ENCODE measurements at regions not wholly inside any gene's neighbourhood (a gene's known extent, or its start where the extent isn't known, plus 50 kb on each side); places are given as distances from the start of the nearest gene placed in this dataset.
A peak's percentile ranks its signal among the peaks of the same experiment; 100 is the strongest.

DNA sequence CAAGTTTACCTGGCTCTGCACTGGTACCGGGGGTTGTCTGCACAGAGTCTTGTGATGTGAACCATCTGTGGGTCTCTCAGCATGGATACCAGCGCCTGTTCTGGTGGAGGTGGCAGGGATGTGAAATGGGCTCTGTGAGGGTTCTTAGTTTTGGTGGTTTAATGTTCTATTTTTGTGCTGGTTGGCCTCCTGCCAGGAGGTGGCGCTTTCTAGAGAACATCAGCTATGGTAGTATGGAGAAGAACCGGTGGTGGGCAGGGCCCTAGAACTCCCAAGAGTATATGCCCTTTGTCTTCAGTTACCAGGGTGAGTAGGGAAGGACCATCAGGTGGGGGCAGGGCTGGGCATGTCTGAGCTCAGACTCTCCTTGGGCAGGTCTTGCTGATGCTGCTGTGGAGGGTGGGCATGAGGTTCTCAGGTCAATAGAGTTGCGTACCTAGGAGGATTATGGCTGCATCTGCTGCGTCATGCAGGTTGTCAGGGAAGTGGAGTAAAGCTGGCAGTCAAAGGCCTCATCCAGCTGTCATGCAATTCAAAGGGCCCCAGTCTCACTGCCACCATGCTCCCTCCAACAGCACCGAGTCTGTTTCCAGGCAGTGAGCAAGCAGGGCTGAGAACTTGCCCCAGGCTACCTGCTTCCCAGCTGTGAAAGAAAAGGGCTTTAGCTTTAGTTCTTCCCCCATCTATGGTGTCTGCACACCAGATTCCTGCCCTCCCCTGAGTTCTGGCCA, 278.0 kb downstream of the METTL4 start:
- DNase-seq = peak; percentile 45

DNA sequence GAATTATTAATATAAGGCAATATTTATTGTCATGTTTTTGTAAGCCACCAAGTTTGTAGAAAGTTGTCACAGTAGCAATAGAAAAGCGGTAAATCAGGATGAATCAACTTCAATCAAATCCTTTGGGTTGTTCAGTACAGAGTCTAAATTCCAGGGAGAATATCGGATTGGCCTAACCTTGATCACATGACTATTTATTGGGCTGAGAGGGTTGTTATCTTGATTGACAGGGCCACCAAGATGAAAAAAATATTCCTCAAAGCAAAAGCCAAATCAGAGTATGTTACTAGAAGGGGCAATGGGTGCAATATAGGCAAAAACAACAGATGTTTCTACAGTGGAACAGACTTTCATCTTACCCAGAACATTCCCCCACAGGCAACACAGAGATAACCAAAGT, 270.0 kb downstream of the METTL4 start:
- DNase-seq = no peak

DNA sequence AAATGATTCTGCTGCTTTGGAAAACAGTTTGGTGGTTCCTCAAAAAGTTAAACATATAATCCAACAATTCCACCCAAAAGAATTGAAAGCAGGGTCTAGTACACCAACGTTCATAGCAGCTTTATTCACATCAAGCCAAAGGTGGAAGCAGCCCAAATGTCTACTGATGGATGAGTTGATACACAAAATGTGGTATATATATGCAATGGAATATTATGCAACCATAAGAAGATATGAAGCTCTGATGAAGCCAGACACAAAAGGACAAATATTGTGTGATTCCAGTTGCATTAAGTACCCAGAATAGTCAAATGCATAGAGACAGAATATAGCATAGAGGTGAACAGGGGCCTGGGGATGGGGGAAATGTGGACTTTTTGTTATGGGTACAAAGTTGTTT, 269.3 kb downstream of the METTL4 start:
- no peak for DNase-seq

DNA sequence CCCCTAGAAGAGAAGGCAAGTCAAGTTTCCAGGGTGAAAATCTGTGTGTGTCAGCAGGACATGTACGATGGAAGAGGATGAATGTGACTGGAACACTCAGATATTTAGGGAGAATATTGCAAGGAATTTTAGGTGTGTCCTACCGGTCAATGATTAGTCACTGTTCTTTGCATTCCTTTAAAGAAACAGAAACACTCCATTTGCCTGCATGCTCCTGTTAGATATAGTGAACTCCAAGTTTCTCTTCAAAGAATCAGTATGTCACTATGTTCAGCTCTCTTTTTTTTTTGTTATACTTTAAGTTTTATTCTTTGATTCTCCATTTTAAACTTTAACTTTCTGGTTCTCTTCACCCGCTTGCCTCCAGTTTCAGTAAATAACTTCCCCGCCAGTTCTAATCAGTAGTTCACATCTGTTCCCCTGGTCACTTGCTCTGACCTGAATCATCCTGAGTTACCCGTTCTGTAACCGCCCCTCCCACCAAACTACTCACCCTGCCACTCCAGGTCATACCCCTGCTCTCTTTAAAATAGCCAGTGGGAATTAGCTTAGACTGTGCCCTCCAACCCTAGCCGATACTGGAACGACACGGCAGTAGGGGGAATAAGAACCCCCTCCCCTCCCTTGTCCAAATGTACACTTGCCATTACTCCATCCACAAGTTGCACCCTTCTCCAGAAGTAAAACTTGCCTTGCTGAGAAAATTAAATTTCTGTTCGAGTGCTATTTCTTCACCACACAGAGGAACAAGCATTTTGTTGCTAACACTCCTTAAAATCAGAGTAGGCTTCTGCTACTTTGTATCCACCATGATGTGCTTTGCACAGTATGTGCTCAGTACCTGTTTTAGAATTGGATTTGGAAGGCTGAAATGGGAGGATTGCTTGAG, 268.4 kb downstream of the METTL4 start:
- no peak for DNase-seq

DNA sequence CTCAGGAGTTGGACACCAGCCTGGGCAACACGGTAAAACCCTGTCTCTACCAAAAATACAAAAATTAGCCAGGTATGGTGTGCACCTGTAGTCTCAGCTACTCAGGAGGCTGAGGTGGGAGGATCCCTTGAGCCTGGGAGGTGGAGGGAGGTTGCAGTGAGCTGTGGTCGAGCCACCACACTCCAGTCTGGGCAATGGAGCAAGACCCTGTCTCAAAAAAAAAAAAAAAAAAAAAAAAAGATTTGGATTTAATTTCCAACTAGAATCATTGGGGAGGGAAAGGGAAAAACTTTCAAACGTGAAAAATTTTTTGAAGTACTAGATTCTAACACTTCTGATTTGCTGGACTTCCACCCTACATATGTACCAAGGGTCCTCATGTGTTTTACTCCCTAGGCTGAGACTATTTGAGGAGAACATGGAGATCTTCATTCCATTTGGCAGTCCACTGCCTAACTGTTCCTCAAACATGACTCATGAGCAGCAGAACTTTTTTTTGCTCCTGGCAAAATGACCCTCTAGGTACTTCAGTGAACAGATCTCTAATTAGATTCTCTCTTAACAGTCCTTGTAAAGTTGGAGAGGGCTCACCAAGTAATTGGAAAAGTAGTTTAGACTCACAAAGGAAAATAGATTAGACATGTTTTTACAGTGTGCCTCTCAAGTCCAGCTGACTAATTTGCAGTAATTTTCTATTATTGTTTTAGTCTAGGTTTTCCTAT, 267.6 kb downstream of the METTL4 start:
- no peak for DNase-seq

DNA sequence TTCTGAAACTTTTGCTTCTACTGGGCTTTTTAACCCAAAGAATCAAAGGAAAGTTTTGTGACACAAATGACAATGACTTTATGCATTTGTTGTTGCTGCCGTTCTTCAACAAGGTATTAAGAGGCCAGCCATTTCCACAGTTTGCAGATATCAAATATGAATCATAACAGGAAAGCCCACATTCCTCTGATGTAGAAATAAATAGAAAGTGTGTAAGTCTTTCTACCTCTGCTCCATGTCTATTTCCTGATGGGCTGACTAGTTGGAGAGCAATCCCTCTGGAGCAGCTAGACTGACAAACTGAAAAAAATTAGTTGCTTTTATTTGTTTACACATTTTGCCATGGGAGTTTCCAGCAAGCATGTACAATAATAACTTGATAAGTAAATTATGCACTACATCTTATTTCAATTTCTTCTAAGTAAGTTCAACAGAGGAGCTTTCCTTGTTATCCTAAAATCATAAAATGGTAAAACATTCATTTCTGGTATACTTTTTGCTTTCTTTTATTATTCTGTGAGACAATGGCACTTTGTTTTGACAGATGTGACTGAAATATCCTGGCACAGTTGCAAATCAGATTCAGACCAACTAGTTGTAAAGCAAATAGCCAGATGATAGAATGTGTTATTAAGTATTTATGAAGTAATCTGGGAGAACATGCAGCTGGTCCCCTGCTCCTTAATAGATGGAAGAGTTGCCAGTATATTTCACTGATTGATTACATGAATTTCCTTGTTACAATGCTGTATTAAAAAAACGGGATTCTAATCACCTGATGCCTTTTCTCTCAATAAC, 266.7 kb downstream of the METTL4 start:
- peak; percentile 39 for DNase-seq

DNA sequence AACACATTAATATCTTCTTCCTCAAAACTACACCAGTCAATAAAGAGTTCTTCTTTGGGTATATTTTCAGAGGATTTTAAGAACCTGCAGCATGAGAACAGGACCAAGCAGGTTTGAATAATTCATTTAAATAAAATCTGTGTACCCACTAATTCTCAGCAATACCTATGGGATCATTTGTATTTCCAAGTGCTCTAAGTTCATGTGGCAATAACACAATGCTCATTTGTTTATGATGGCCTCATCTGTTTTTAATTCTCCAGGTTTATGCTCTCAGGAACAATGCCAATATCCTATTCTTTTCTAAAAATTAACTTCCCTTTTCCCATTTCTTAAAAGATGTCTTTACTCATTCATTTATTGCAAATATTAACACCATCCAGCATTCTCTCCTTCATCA, 264.7 kb downstream of the METTL4 start:
- no peak for DNase-seq

DNA sequence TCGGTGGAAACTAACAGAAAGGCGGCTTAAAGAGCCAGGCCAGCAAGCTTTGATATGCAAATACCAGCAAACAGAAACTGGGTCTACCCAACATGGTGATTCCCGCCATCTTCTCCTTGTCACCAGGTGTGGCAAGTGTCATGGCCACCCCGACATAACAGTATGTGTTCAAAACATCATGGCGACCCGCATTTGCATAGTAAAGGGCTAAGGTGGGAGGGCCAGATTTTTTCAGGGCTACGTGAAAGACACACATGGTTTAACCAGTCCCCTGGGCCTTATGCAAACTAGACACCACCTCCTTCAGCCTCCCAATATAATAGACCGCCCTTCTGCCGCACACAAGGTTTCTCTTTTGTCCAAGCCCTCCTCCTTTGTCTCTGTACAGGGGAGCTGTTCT, 260.4 kb downstream of the METTL4 start:
- DNase-seq = no peak

DNA sequence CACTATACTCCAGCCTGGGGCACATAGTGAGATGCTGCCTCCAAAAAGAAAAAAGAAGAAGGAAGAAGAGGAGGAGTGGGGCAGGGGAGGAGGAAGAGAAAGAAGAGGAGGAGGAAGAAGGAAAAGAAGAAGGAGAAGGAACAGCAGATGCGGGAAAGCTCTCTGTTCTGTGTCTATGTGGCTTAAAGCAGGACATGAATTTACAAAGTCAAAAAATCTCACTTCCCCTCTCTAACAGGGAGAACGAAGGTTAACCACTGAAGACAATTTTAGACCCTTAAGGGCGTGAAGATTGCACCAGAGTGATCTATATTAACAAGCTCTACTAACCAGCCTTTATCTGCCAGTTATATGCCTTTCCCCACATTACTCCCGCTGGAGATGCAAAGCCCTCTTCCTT, 258.9 kb downstream of the METTL4 start:
- no peak for DNase-seq

DNA sequence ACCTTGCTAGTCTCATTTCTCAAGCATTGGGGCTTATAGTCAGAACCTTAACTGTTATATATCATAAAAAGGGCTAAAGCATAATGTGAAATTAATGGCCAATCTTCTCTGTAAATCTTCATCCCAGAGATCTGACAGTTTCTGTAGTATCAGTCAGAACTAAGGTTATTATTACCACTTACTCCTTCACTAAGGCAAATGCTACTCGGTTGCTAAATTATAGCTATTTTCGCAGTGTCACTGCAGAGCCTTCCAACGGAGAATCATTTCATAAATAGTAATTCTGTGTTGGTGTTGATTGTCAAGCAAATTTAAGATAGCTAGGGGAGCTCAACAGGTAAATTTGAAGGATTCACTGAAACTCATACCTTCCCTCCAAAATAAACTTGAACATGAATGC, 258.0 kb downstream of the METTL4 start:
- no peak for DNase-seq

DNA sequence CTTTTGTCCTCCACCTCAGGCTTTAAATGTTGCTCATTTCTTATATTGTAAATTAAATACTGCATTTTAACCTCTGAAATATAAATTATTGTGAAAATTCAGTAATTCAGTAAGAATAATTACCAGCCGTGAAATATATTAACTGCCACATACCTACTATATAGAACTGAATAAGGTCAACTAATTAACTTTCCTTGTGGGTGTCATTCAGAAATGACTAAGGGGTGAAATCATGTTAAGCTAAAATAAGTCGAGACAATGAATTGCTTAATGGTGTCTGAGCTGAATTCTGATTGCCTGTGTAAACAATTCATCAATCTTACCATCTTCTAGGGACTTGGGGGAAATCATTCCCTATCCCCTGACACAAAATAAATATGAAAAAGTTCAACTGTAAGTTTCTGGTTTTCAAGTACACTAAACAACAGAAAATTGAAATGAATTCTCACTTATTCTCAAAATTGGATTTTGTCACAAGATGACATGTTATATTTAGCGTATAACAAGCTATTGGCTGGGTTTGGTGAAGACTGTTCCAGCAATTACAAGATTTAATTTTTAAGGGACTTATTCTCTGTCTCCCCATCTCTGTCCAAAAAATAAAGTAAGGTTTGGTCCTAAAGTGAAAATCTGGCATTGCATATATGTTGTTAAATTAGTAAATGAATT, 255.1 kb downstream of the METTL4 start:
- DNase-seq = peak; percentile 60

DNA sequence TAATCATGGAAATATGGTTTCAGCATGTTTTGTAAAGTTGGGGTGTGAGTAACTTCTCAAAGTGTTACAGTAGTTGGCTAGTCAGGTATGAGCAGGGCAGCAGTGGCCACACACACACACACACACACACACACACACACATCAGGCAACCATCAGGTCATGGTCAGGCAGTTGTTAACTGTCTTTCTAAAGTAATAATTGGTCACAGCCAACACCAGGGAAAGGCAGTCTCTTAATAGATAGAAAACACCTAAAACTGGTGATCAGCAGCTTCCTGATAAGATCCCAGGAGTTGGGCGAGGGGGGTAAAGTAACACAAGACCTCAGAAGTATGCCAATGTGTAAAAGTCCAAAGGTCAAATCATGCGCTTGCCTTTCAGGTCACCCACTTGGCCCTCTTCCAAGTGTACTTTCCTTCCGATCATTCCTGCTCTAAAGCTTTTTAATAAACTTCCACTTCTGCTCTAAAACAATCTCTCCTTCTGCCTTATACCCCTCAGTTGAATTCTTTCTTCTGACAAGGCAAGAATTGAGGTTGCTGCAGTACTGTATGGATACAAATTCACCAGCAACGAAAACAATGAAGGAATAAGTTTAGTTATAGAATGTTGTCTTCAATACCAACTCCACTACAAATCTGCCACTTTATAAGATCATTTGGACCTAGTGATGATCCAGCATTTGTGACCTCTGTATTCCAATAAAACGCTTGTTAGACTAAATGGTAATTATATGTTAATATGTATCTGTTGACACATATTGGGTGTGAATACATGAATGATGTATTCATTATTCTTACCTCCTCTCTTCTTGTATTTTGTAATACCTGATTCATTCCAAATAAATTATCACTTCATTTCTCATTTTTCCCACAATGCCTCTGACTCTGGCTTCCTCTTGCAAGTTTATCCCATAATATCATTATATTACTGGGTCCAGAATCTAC, 254.3 kb downstream of the METTL4 start:
- peak; percentile 47 for DNase-seq

DNA sequence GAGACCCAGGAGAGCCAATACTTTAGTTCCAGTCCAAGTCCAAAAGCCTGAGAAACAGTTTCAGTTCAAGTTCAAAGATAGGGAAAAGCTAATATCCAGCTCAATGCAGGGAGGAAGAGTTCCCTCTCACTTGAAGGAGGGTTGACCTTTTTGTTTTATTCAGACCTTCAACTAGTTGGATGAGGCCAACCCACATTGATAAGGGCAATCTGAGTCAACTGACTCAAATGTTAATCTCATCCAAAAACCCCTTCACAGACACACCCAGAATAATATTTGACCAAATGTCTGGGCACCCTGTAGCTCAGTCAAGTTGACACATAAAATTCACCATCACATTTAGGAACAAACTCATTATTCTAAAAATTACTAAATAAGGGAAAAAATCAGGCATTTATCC, 246.8 kb downstream of the METTL4 start:
- DNase-seq = no peak

DNA sequence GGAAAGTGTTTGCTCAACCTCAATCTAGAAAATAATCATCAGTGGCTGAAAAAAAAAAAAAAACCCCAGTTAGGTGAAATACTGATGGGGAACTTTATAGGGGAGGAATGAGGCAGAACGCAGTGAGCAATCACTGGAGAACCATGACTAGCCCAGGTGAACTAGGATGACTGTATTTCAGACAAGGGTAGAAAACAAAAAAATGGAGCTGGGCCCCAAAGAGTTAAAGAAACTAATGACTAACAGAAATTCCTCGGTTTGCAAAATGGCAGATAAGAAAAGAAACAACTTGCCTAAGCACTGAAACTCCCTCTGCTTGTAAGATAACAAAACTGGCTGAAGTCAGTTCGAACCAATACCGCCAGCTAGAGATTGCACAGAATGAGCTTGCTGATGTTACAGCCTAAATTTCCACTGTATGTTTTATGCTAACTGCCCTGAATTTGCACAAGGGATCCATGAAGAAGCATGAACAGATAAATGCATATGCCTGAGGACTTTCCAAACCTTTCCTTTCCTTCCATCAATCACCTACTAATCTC, 245.9 kb downstream of the METTL4 start:
- no peak for DNase-seq

DNA sequence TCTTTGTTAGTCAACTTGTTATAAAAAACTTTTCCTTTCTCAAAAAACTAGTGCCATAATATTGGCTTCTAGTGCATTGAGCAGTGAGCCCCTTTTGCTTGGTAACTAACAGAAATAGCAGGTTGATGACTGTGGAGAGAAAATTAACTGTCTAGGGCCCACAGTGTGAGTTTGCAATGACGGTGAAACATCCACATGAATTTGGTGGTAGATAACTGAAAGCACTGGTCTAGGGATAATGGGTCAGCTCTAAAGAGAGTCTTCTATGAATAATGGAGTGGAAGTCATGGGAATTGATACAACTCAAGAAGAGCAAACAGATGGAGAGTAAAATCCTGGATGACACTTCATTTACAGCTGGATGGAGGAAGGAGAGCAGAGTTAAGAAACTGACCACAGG, 245.4 kb downstream of the METTL4 start:
- no peak for DNase-seq

DNA sequence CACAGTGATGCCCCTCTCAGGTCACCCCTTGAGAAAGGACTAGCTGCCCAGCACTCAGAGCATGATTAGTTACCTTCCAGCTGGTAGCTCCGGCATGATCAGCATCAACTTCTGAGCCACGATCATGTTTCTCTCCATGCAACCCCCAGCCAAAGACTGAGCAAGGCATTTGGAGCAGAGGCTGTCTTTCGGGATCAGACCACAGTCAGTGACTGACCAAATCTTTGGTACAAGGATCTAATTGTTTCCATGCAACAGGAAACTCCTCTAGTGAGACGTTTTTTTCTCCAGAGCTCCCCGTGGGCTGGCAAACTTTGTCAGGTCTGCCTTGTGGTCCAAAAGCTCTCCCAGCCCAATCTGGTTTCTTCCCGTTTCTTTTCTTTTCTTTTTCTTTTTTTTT, 244.3 kb downstream of the METTL4 start:
- peak; percentile 17 for DNase-seq

DNA sequence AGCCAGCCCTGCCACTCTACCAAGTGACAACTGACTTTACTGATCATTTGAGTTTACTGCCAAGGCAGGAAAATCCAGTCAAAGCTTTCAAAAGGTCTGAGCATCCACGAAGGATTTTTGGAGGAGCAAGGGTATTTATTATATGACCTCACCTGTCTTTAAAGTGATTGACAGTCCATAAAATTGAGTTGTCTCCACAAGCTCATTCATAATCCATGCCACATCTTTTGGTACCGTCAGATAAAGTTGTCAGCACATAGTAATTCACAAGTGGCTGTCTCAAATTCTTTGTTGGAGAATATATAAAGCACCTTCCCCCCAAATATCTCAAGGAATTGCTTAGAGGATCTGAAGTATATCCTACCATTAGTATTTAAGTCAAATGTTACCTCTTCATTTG, 240.5 kb downstream of the METTL4 start:
- no peak for DNase-seq

DNA sequence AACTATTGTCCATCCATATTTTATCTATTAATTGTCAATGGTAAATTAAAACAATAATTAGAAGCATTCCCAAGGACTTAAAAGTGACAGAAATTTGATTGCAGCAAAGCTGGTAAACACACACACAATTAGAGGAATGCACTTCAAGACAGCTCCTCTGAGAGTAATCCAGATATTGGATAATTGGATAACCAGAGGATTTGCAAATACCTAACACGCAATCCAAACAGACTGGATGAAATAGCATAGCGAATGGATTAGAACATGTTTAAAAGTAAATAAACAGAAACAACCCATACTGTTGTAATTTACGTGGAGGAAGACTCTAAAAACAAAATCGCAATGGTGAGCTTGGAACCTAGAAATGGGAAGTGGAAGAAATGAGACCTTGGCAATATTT, 239.8 kb downstream of the METTL4 start:
- no peak for DNase-seq

DNA sequence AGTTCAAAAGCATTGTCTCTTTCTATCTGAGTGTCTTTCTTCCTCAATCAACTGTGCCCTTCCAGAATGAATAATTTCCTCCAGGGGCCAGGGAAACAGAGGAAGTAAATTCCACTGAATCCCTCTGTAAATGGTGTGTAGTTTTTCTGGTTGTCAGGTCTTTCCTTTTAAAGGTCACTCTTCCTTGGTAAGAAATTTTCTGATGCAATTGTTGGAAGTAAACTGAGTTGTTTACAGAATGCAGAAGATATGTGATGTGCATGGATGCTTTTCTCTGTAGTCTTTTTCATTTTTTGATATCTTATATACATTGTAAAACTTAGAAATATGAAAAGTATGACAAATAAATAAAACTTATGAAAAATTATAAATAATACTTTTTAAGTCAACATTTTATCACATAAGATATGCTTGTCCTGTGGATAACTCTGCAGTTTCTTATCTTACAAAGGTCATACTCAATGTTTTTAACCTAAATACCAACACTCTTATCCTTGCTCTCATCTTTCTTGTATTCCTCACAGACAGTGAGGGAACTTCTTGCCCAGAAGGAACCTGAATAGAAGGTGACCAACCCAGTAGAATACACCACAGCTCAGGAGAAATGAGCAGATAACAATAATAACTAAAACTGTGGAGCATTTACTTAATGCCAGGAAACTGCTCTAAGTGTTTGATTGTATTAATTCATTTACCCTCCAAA, 234.5 kb downstream of the METTL4 start:
- DNase-seq = no peak

DNA sequence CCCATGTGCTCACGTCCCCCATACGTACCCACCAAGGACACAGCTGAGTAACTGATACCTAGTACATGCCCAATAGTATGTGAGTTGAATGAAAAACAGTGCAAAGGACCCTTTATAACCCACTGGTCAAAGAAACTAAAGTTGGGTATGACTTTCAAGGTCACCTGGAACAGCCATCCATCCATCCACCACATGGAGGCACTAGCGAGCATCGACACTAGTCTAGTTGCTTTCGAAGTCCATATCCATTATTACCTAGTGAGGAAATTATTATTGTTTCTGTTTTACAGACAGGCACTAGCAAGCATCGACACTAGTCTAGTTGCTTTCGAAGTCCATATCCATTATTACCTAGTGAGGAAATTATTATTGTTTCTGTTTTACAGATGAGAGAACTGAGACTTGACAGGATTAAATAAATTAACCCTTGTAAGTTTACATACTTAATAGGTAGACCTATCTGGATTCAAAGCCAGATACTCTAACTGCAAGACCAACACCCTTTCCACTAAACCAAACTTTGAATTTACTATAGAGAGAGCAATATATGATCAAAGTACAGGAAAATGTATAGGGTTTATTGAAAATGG, 233.7 kb downstream of the METTL4 start:
- DNase-seq = peak; percentile 53

Measured in NCI-H69 (cell line).